ENCODE measurements at regions not wholly inside any gene's neighbourhood (a gene's known extent, or its start where the extent isn't known, plus 50 kb on each side); places are given as distances from the start of the nearest gene placed in this dataset.

DNA sequence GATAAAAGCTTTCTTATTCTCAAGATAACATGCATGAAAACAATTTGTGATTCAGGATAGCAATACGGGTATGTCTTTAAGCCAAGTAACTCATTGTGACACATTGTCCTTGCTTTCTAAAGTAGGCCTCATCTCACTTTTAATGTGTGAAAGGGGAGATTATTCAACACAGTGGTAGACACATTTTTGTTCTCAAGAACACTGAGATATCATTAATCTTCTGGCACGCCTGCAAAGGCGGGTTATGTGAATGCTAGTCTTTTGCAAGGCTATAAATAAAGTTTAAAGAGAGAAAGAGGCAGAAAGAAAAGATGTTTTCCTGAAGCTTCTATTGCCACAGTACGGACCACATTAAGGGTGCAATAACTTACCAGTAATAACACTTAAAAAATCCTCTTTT is 181.8 kb upstream of the MEF2C start:
- intact Hi-C loops (cut with DNase I) = no loop called here
- no peaks in the 10 kb centered on the region for H3K4me1 ChIP-seq
- no peak overlapping the region for H3K27ac ChIP-seq
- H3K9me3 ChIP-seq = no peaks in the 10 kb centered on the region
- DNase-seq (no peak), ATAC-seq (no peak)
- TF ChIP-seq, protein P1, sequence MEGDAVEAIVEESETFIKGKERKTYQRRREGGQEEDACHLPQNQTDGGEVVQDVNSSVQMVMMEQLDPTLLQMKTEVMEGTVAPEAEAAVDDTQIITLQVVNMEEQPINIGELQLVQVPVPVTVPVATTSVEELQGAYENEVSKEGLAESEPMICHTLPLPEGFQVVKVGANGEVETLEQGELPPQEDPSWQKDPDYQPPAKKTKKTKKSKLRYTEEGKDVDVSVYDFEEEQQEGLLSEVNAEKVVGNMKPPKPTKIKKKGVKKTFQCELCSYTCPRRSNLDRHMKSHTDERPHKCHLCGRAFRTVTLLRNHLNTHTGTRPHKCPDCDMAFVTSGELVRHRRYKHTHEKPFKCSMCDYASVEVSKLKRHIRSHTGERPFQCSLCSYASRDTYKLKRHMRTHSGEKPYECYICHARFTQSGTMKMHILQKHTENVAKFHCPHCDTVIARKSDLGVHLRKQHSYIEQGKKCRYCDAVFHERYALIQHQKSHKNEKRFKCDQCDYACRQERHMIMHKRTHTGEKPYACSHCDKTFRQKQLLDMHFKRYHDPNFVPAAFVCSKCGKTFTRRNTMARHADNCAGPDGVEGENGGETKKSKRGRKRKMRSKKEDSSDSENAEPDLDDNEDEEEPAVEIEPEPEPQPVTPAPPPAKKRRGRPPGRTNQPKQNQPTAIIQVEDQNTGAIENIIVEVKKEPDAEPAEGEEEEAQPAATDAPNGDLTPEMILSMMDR (IDR thresholded peaks at IDR 0.05) = no peak
- no peak for TF ChIP-seq POLR2A (IDR thresholded peaks at IDR 0.05)
- WGBS (ENCODE audit: insufficient coverage, low coverage, low lambda C conversion rate, missing lambda C conversion rate) = 66% methylated on average over 4 of the region's 4 CpGs
- no peaks in the 10 kb centered on the region for H3K27me3 ChIP-seq
- H3K36me3 ChIP-seq = no peaks in the 10 kb centered on the region
- no peak overlapping the region for H3K4me3 ChIP-seq

DNA sequence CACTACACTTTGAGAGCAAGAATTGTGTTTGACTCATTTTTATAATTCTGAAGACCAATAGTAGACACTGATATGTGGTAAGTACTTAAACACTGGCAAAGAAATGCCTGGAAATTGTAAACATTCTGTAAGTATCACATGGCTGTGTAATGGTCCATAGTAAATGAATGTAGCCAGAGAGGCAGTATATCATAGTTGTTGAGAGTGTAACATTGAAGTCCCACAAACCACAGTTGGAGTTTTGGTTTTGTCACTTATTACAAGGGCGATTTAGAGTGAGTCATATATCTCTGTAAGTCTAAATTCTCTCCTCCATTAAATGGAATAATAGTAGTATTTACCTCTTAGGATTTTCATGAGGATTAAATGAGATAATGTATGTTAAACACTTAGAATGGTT is 181.1 kb upstream of the MEF2C start:
- Histone ChIP-seq H3K36me3 (no peaks in the 10 kb centered on the region), H3K4me3 (no peak overlapping the region), H3K27me3 (no peaks in the 10 kb centered on the region), H3K4me1 (no peaks in the 10 kb centered on the region), H3K9me3 (no peaks in the 10 kb centered on the region), H3K27ac (no peak overlapping the region)
- WGBS (ENCODE audit: insufficient coverage, low coverage, low lambda C conversion rate, missing lambda C conversion rate) = 56% methylated on average over 1 of the region's 1 CpG
- no peak for TF ChIP-seq POLR2A (IDR thresholded peaks at IDR 0.05)
- TF ChIP-seq, protein P1 (IDR thresholded peaks at IDR 0.05) = no peak
- ATAC-seq (no peak), DNase-seq (no peak)
- intact Hi-C loops (cut with DNase I) = no loop called here

DNA sequence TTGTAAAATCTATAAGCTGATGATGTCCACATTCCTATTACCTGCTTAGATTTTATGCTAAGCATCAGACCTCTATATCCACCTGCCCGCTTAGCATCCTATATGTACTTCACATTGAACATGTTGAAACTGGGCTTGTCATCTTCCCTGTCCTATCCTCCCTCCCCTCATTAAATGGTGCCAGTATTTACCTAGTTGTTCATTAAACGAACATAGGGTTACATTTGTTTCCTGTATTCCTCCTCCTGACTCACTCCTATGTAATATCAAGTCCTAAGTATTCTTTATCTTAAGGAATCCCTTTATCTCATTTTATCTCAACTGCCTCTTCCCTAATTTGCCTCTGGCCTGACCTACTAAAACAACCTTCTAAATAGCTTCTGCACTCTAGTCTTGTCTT is 177.8 kb upstream of the MEF2C start:
- no peaks in the 10 kb centered on the region for H3K4me1 ChIP-seq
- H3K27ac ChIP-seq = no peak overlapping the region
- no peaks in the 10 kb centered on the region for H3K27me3 ChIP-seq
- H3K36me3 ChIP-seq = no peaks in the 10 kb centered on the region
- intact Hi-C loops (cut with DNase I) = no loop called here
- no peak overlapping the region for H3K4me3 ChIP-seq
- TF ChIP-seq, protein P1 (IDR thresholded peaks at IDR 0.05) = no peak
- TF ChIP-seq POLR2A (IDR thresholded peaks at IDR 0.05) = no peak
- 49% methylated on average over 2 of the region's 2 CpGs for WGBS (ENCODE audit: insufficient coverage, low coverage, low lambda C conversion rate, missing lambda C conversion rate)
- DNase-seq (no peak), ATAC-seq (no peak)
- no peaks in the 10 kb centered on the region for H3K9me3 ChIP-seq

DNA sequence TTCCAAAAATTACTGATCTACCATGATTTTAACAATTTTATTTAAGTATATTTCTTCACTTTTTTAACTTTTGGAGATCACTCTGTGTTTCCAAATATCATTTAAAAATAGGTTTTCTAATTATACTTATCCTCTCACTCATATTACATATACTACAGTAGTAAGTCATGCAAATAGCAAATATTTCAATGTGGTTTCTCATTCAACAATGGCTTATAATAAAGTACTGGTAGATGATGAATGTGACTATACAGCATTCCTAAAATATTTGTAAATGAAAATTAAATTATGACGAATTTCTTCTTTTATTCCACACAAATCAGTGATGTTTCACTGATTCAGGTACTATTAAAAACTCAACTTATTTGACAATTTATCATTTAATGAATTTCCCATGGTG is 176.3 kb upstream of the MEF2C start:
- H3K9me3 ChIP-seq = no peaks in the 10 kb centered on the region
- TF ChIP-seq POLR2A (IDR thresholded peaks at IDR 0.05) = no peak
- TF ChIP-seq, protein P1 (IDR thresholded peaks at IDR 0.05) = no peak
- H3K36me3 ChIP-seq = no peaks in the 10 kb centered on the region
- H3K27me3 ChIP-seq = no peaks in the 10 kb centered on the region
- 44% methylated on average over 1 of the region's 1 CpG for WGBS (ENCODE audit: insufficient coverage, low coverage, low lambda C conversion rate, missing lambda C conversion rate)
- no peak for DNase-seq
- ATAC-seq = no peak
- no peak overlapping the region for H3K4me3 ChIP-seq
- H3K4me1 ChIP-seq = no peaks in the 10 kb centered on the region
- intact Hi-C loops (cut with DNase I) = no loop called here
- H3K27ac ChIP-seq = no peak overlapping the region

DNA sequence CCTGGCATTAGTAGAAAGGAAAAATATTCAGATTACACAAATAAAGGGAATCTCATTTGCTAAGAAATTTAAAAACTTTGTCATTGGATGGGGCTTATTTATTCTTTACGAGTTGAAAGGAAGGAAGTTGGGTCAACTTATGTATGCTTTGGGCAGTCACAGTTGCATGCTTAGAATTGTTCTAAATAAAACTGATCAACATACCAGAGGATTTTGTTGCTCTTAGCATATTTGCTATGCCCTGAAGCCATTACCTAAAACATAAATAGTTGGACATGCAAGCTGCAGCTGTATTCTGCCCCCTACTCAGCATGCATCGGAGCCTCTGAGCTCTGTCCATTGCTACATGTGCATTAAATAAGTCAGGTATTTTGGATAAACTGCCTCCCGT is 172.7 kb upstream of the MEF2C start:
- no peaks in the 10 kb centered on the region for H3K36me3 ChIP-seq
- no peak overlapping the region for H3K4me3 ChIP-seq
- H3K4me1 ChIP-seq = no peaks in the 10 kb centered on the region
- H3K9me3 ChIP-seq = no peaks in the 10 kb centered on the region
- DNase-seq (no peak), ATAC-seq (no peak)
- H3K27me3 ChIP-seq = no peaks in the 10 kb centered on the region
- intact Hi-C loops (cut with DNase I) = no loop called here
- WGBS (ENCODE audit: insufficient coverage, low coverage, low lambda C conversion rate, missing lambda C conversion rate) = 67% methylated on average over 3 of the region's 3 CpGs
- TF ChIP-seq POLR2A (IDR thresholded peaks at IDR 0.05) = no peak
- TF ChIP-seq, protein P1 (IDR thresholded peaks at IDR 0.05) = no peak
- no peak overlapping the region for H3K27ac ChIP-seq
